HFFc6 (cell line): ENCODE measurements at regions not wholly inside any gene's neighbourhood (a gene's known extent, or its start where the extent isn't known, plus 50 kb on each side); places are given as distances from the start of the nearest gene placed in this dataset.

Experiments used
- DNase-seq: peaks from one replicate; pipeline ENCODE4 v3.0.0-alpha.2; 2018
- H3K27ac Mint-ChIP-seq: 2 replicates; pipeline ENCODE4 v1.8.0; 2020; ENCODE audit warnings: mild to moderate bottlenecking, mixed read lengths
- H3K27me3 Mint-ChIP-seq: 2 replicates; pipeline ENCODE4 v1.8.0; 2021; ENCODE audit warnings: mild to moderate bottlenecking, moderate library complexity, mixed read lengths; ENCODE audit not compliant: insufficient read depth
- H3K36me3 Mint-ChIP-seq: 2 replicates; pipeline ENCODE4 v1.8.0; 2021; ENCODE audit warnings: low read depth, mixed read lengths
- H3K4me1 Mint-ChIP-seq: 2 replicates; pipeline ENCODE4 v1.8.0; 2020; ENCODE audit warnings: low read depth, mixed read lengths
- H3K4me3 Mint-ChIP-seq: 2 replicates; pipeline ENCODE4 v1.8.0; 2020; ENCODE audit warnings: mild to moderate bottlenecking, moderate library complexity, mixed read lengths
- H3K9me3 Mint-ChIP-seq: 2 replicates; pipeline ENCODE4 v1.8.0; 2020; ENCODE audit warnings: mild to moderate bottlenecking, mixed read lengths
- CTCF ChIP-seq: fragments of 200-600 bp; sonication (generic); IDR thresholded peaks from 2 replicates; pipeline ENCODE4 v1.5.0; 2021; ENCODE audit warnings: antibody characterized with exemption, mild to moderate bottlenecking

- no peaks in the 10 kb centered on the region for H3K36me3 Mint-ChIP-seq
- no peak overlapping the region for H3K4me3 Mint-ChIP-seq
- H3K4me1 Mint-ChIP-seq = no peaks in the 10 kb centered on the region
- peaks cover 31% of the 10 kb centered on the region for H3K9me3 Mint-ChIP-seq
- DNase-seq = no peak
- H3K27me3 Mint-ChIP-seq = no peaks in the 10 kb centered on the region
- no peak for TF ChIP-seq CTCF
- no peak overlapping the region for H3K27ac Mint-ChIP-seq
These were observed 113.4 kb downstream of the SCP2D1 start for GRCh38 chr20:18926965-18927364.

- peaks cover 31% of the 10 kb centered on the region for H3K9me3 Mint-ChIP-seq
- H3K36me3 Mint-ChIP-seq = no peaks in the 10 kb centered on the region
- H3K4me3 Mint-ChIP-seq = no peak overlapping the region
- no peak for DNase-seq
- H3K27ac Mint-ChIP-seq = no peak overlapping the region
- H3K27me3 Mint-ChIP-seq = no peaks in the 10 kb centered on the region
- no peaks in the 10 kb centered on the region for H3K4me1 Mint-ChIP-seq
- no peak for TF ChIP-seq CTCF
These were observed 115.0 kb downstream of the SCP2D1 start for GRCh38 chr20:18928626-18929025.

GRCh38 chr20:18929800-18930199 lies 116.2 kb downstream of the SCP2D1 start:
- peaks cover 27% of the 10 kb centered on the region for H3K9me3 Mint-ChIP-seq
- no peak overlapping the region for H3K4me3 Mint-ChIP-seq
- H3K27me3 Mint-ChIP-seq = no peaks in the 10 kb centered on the region
- no peak overlapping the region for H3K27ac Mint-ChIP-seq
- DNase-seq = no peak
- no peaks in the 10 kb centered on the region for H3K36me3 Mint-ChIP-seq
- H3K4me1 Mint-ChIP-seq = no peaks in the 10 kb centered on the region
- no peak for TF ChIP-seq CTCF

- H3K4me3 Mint-ChIP-seq = no peak overlapping the region
- H3K36me3 Mint-ChIP-seq = no peaks in the 10 kb centered on the region
- no peaks in the 10 kb centered on the region for H3K4me1 Mint-ChIP-seq
- peaks cover 59% of the 10 kb centered on the region for H3K9me3 Mint-ChIP-seq
- DNase-seq = no peak
- H3K27ac Mint-ChIP-seq = no peak overlapping the region
- TF ChIP-seq CTCF = no peak
- peaks cover 3% of the 10 kb centered on the region; the same call in 1 of the 2 replicates for H3K27me3 Mint-ChIP-seq
These were observed 130.0 kb downstream of the SCP2D1 start for GRCh38 chr20:18943542-18943941.

- Mint-ChIP-seq H3K4me3 (no peak overlapping the region), H3K4me1 (no peaks in the 10 kb centered on the region), H3K27me3 (no peaks in the 10 kb centered on the region), H3K9me3 (peaks cover 38% of the 10 kb centered on the region), H3K36me3 (no peaks in the 10 kb centered on the region), H3K27ac (no peak overlapping the region)
- no peak for TF ChIP-seq CTCF
- DNase-seq = no peak
These were observed 143.3 kb downstream of the SCP2D1 start for GRCh38 chr20:18956890-18957289.

- no peak for DNase-seq
- H3K4me3 Mint-ChIP-seq = no peak overlapping the region
- H3K27me3 Mint-ChIP-seq = no peaks in the 10 kb centered on the region
- H3K27ac Mint-ChIP-seq = no peak overlapping the region
- H3K36me3 Mint-ChIP-seq = no peaks in the 10 kb centered on the region
- TF ChIP-seq CTCF = no peak
- H3K9me3 Mint-ChIP-seq = peaks cover 42% of the 10 kb centered on the region
- H3K4me1 Mint-ChIP-seq = no peaks in the 10 kb centered on the region
These were observed 143.7 kb downstream of the SCP2D1 start for GRCh38 chr20:18957328-18957727.
